ENCODE measurements at regions not wholly inside any gene's neighbourhood (a gene's known extent, or its start where the extent isn't known, plus 50 kb on each side); places are given as distances from the start of the nearest gene placed in this dataset.

- Histone ChIP-seq H3K9me1 (ENCODE audit: control insufficient read depth, extremely low read depth, insufficient read depth, low read length) (peaks cover 2% of the 10 kb centered on the region), H3K4me3 (ENCODE audit: control insufficient read depth in 2 of 3, extremely low read depth in 1 of 3, insufficient read depth in 2 of 3, low read depth in 1 of 3, low read length in 3 of 3) (no peak overlapping the region), H4K20me1 (ENCODE audit: control insufficient read depth, extremely low read depth, insufficient read depth, low read length) (no peaks in the 10 kb centered on the region), H3K4me1 (ENCODE audit: control insufficient read depth, extremely low read depth, insufficient read depth, low read length) (peaks cover 19% of the 10 kb centered on the region), H3K79me2 (ENCODE audit: control insufficient read depth, insufficient read depth, low read length) (no peaks in the 10 kb centered on the region), H3K27ac (ENCODE audit: control insufficient read depth, insufficient read depth, low read length) (no peak overlapping the region), H3K9ac (ENCODE audit: control insufficient read depth, extremely low read depth, insufficient read depth, low read length) (no peak overlapping the region), H3K4me2 (ENCODE audit: control insufficient read depth, extremely low read depth, insufficient read depth, low read depth, low read length) (no peak overlapping the region), H3K27me3 (ENCODE audit: control insufficient read depth, extremely low read depth, insufficient read depth, low read length) (no peaks in the 10 kb centered on the region), H3K9me3 (ENCODE audit: control insufficient read depth, low read depth, low read length) (no peaks in the 10 kb centered on the region), H2AFZ (ENCODE audit: control insufficient read depth, low read length) (no peak overlapping the region), H3K36me3 (ENCODE audit: control insufficient read depth in 2 of 2, extremely low read depth in 1 of 2, insufficient read depth in 2 of 2, low read length in 2 of 2) (no peaks in the 10 kb centered on the region)
- dilution Hi-C loops (cut with MboI; ENCODE audit: extremely low pct_ligation_motif_present, low sequenced_read_pairs), result no loop called here
- DNase-seq (ENCODE audit: low read depth, low spot score) (no peak), FAIRE-seq (no peak)
- TF ChIP-seq EZH2 (IDR thresholded peaks at IDR 0.05; ENCODE audit: low read length) (no peak), CTCF (optimal IDR thresholded peaks at IDR 0.05 in 1 of 3, IDR thresholded peaks at IDR 0.05 in 1 of 3, conservative IDR thresholded peaks at IDR 0.05 in 1 of 3; ENCODE audit: extremely low read depth in 1 of 3, insufficient read depth in 2 of 3, low read length in 3 of 3) (no peak)
These were observed 184.6 kb downstream of the ARHGAP12 start for GRCh38 chr10:31744025-31744424.

GRCh38 chr10:31742255-31742654, 186.4 kb downstream of the ARHGAP12 start:
- H3K4me2 ChIP-seq (ENCODE audit: control insufficient read depth, extremely low read depth, insufficient read depth, low read depth, low read length), result no peak overlapping the region
- H4K20me1 ChIP-seq (ENCODE audit: control insufficient read depth, extremely low read depth, insufficient read depth, low read length), result no peaks in the 10 kb centered on the region
- no peak for TF ChIP-seq CTCF (optimal IDR thresholded peaks at IDR 0.05 in 1 of 3, IDR thresholded peaks at IDR 0.05 in 1 of 3, conservative IDR thresholded peaks at IDR 0.05 in 1 of 3; ENCODE audit: extremely low read depth in 1 of 3, insufficient read depth in 2 of 3, low read length in 3 of 3)
- no peak for TF ChIP-seq EZH2 (IDR thresholded peaks at IDR 0.05; ENCODE audit: low read length)
- no peak overlapping the region for H3K27ac ChIP-seq (ENCODE audit: control insufficient read depth, insufficient read depth, low read length)
- H3K79me2 ChIP-seq (ENCODE audit: control insufficient read depth, insufficient read depth, low read length), result no peaks in the 10 kb centered on the region
- DNase-seq (ENCODE audit: low read depth, low spot score) (no peak), FAIRE-seq (no peak)
- no peaks in the 10 kb centered on the region for H3K36me3 ChIP-seq (ENCODE audit: control insufficient read depth in 2 of 2, extremely low read depth in 1 of 2, insufficient read depth in 2 of 2, low read length in 2 of 2)
- peaks cover 19% of the 10 kb centered on the region for H3K4me1 ChIP-seq (ENCODE audit: control insufficient read depth, extremely low read depth, insufficient read depth, low read length)
- H3K9me3 ChIP-seq (ENCODE audit: control insufficient read depth, low read depth, low read length), result no peaks in the 10 kb centered on the region
- H3K9me1 ChIP-seq (ENCODE audit: control insufficient read depth, extremely low read depth, insufficient read depth, low read length), result peaks cover 2% of the 10 kb centered on the region
- dilution Hi-C loops (cut with MboI; ENCODE audit: extremely low pct_ligation_motif_present, low sequenced_read_pairs), result no loop called here
- H2AFZ ChIP-seq (ENCODE audit: control insufficient read depth, low read length), result no peak overlapping the region
- no peak overlapping the region for H3K4me3 ChIP-seq (ENCODE audit: control insufficient read depth in 2 of 3, extremely low read depth in 1 of 3, insufficient read depth in 2 of 3, low read depth in 1 of 3, low read length in 3 of 3)
- H3K27me3 ChIP-seq (ENCODE audit: control insufficient read depth, extremely low read depth, insufficient read depth, low read length), result no peaks in the 10 kb centered on the region
- H3K9ac ChIP-seq (ENCODE audit: control insufficient read depth, extremely low read depth, insufficient read depth, low read length), result no peak overlapping the region
